H9 (cell line): ENCODE measurements at regions not wholly inside any gene's neighbourhood (a gene's known extent, or its start where the extent isn't known, plus 50 kb on each side); places are given as distances from the start of the nearest gene placed in this dataset.

Source experiments
- DNase-seq: peaks from one replicate; pipeline ENCODE4 v3.0.0-alpha.2; 2017
- H2AFZ ChIP-seq: one replicate; pipeline ENCODE4 v1.6.1; 2013; ENCODE audit warnings: mild to moderate bottlenecking, low read length, control low read depth, moderate library complexity
- H2AK5ac ChIP-seq: 2 replicates; pipeline ENCODE4 v1.6.1; 2013; ENCODE audit warnings: low read length, control low read depth, mixed read lengths; ENCODE audit not compliant: insufficient read length
- H2BK120ac ChIP-seq: one replicate; pipeline ENCODE4 v1.6.1; 2013; ENCODE audit warnings: low read depth, mild to moderate bottlenecking, low read length, control low read depth, inconsistent platforms; ENCODE audit not compliant: poor library complexity, severe bottlenecking
- H2BK12ac ChIP-seq: 2 replicates; pipeline ENCODE4 v1.6.1; 2013; ENCODE audit warnings: low read length, control low read depth, mixed read lengths, low read depth; ENCODE audit not compliant: insufficient read length
- H2BK15ac ChIP-seq: 2 replicates; pipeline ENCODE4 v1.6.1; 2013; ENCODE audit warnings: low read depth, low read length, control low read depth
- H2BK20ac ChIP-seq: one replicate; pipeline ENCODE4 v1.6.1; 2013; ENCODE audit warnings: low read depth, mild to moderate bottlenecking, low read length, control low read depth, inconsistent platforms; ENCODE audit not compliant: poor library complexity, severe bottlenecking
- H2BK5ac ChIP-seq: 2 replicates; pipeline ENCODE4 v1.6.1; 2013; ENCODE audit warnings: low read length, control low read depth, mixed read lengths; ENCODE audit not compliant: insufficient read length
- H3K14ac ChIP-seq: 2 replicates; pipeline ENCODE4 v1.6.1; 2013; ENCODE audit warnings: low read length, control low read depth; ENCODE audit not compliant: insufficient read depth
- H3K18ac ChIP-seq: 2 replicates; pipeline ENCODE4 v1.6.1; 2013; ENCODE audit warnings: low read depth, mild to moderate bottlenecking, mixed read lengths, low read length, control low read depth; ENCODE audit not compliant: insufficient read length
- H3K23ac ChIP-seq: 2 replicates; pipeline ENCODE4 v1.6.1; 2013; ENCODE audit warnings: low read length, control low read depth, mixed read lengths, low read depth; ENCODE audit not compliant: insufficient read length
- H3K23me2 ChIP-seq: 2 replicates; pipeline ENCODE4 v1.6.1; 2013; ENCODE audit warnings: low read depth, mild to moderate bottlenecking, mixed read lengths, low read length, control low read depth; ENCODE audit not compliant: insufficient read length, poor library complexity, severe bottlenecking
- H3K27ac ChIP-seq: 2 replicates; pipeline ENCODE4 v1.5.1; 2013; ENCODE audit warnings: low read length, control low read depth, mixed read lengths, low read depth; ENCODE audit not compliant: insufficient read length
- H3K27me3 ChIP-seq: 2 replicates; pipeline ENCODE4 v1.6.1; 2013; ENCODE audit warnings: low read length, control low read depth, inconsistent platforms; ENCODE audit not compliant: insufficient read depth
- H3K4ac ChIP-seq: 2 replicates; pipeline ENCODE4 v1.6.1; 2013; ENCODE audit warnings: low read depth, mild to moderate bottlenecking, control low read depth, inconsistent platforms, low read length, moderate library complexity
- H3K4me1 ChIP-seq: 2 replicates; pipeline ENCODE4 v1.6.1; 2013; ENCODE audit warnings: low read length, control low read depth, inconsistent platforms; ENCODE audit not compliant: insufficient read depth
- H3K4me2 ChIP-seq: 2 replicates; pipeline ENCODE4 v1.6.1; 2013; ENCODE audit warnings: low read length, control low read depth, mixed read lengths; ENCODE audit not compliant: insufficient read length, insufficient read depth
- H3K56ac ChIP-seq: 2 replicates; pipeline ENCODE4 v1.6.1; 2013; ENCODE audit warnings: low read depth, mild to moderate bottlenecking, mixed read lengths, low read length, control low read depth; ENCODE audit not compliant: insufficient read length
- H3K79me1 ChIP-seq: 2 replicates; pipeline ENCODE4 v1.6.1; 2013; ENCODE audit warnings: low read depth, mild to moderate bottlenecking, moderate library complexity, low read length, control low read depth, inconsistent platforms; ENCODE audit not compliant: insufficient read depth, poor library complexity, severe bottlenecking
- H3K79me2 ChIP-seq: 2 replicates; pipeline ENCODE4 v1.6.1; 2013; ENCODE audit warnings: low read length, control low read depth, inconsistent platforms; ENCODE audit not compliant: insufficient read depth
- H3K9ac ChIP-seq: 2 replicates; pipeline ENCODE4 v1.6.1; 2013; ENCODE audit warnings: low read length, control low read depth, mixed read lengths; ENCODE audit not compliant: insufficient read length; ENCODE audit errors: extremely low read depth
- H3K9me3 ChIP-seq: one replicate; pipeline ENCODE4 v1.6.1; 2013; ENCODE audit warnings: low read depth, low read length, inconsistent platforms; ENCODE audit not compliant: control insufficient read depth
- H3T11ph ChIP-seq: one replicate; pipeline ENCODE4 v1.6.1; 2013; ENCODE audit warnings: mild to moderate bottlenecking, low read length, control low read depth, inconsistent platforms
- H4K20me1 ChIP-seq: one replicate; pipeline ENCODE4 v1.6.1; 2013; ENCODE audit not compliant: control insufficient read depth, insufficient read length, insufficient read depth
- H4K5ac ChIP-seq: 2 replicates; pipeline ENCODE4 v1.6.1; 2013; ENCODE audit warnings: low read depth, mild to moderate bottlenecking, mixed read lengths, low read length, control low read depth; ENCODE audit not compliant: insufficient read length
- H4K8ac ChIP-seq: replicated peaks from 2 replicates; pipeline ENCODE4 v1.6.1; 2013; ENCODE audit warnings: low read length, control low read depth, mixed read lengths, low read depth; ENCODE audit not compliant: insufficient read length
- H4K91ac ChIP-seq: 2 replicates; pipeline ENCODE4 v1.6.1; 2013; ENCODE audit warnings: low read depth, mild to moderate bottlenecking, moderate library complexity, mixed read lengths, low read length, control low read depth; ENCODE audit not compliant: insufficient read length
- H3K27ac Mint-ChIP-seq, 3 experiments: 2 replicates in 2 of 3; 3 replicates in 1 of 3; pipeline ENCODE4 v1.8.0; 2020 to 2021; ENCODE audit warnings: mixed read lengths in 3 of 3, mild to moderate bottlenecking in 1 of 3, moderate library complexity in 1 of 3
- H3K27me3 Mint-ChIP-seq: 2 replicates; pipeline ENCODE4 v1.8.0; 2021; ENCODE audit warnings: low read depth, mild to moderate bottlenecking, moderate library complexity, mixed read lengths
- H3K36me3 Mint-ChIP-seq, 3 experiments: 2 replicates in 2 of 3; 3 replicates in 1 of 3; pipeline ENCODE4 v1.8.0; 2020 to 2021; ENCODE audit warnings: low read depth in 3 of 3, mixed read lengths in 3 of 3; ENCODE audit not compliant: insufficient read depth in 1 of 3
- H3K4me1 Mint-ChIP-seq, 2 experiments: 2 replicates each; pipeline ENCODE4 v1.8.0; 2020; ENCODE audit warnings: mixed read lengths in 2 of 2
- H3K4me3 Mint-ChIP-seq, 2 experiments: 2 replicates in 1 of 2; 3 replicates in 1 of 2; pipeline ENCODE4 v1.8.0; 2020 to 2021; ENCODE audit warnings: mild to moderate bottlenecking in 2 of 2, mixed read lengths in 2 of 2, moderate library complexity in 1 of 2
- H3K9me3 Mint-ChIP-seq, 2 experiments: 2 replicates in 1 of 2; 3 replicates in 1 of 2; pipeline ENCODE4 v1.8.0; 2020; ENCODE audit warnings: mild to moderate bottlenecking in 2 of 2, mixed read lengths in 2 of 2, moderate library complexity in 1 of 2
- CTCF ChIP-seq: fragments of 200-600 bp; sonication (generic); conservative IDR thresholded peaks from 3 replicates; pipeline ENCODE4 v1.8.0; 2021; ENCODE audit warnings: antibody characterized with exemption, mild to moderate bottlenecking
- WGBS: extraction: QIAGEN DNeasy Blood & Tissue Kit; methylation state at CpG from one replicate; pipeline ENCODE4 v1.1.7; 2013; ENCODE audit warnings: missing lambda C conversion rate, low lambda C conversion rate, mixed read lengths; ENCODE audit not compliant: insufficient read length; ENCODE audit errors: extremely low coverage; 5-methylcytosine and 5-hydroxymethylcytosine counted together

GRCh38 chr6:168741305-168741704 is 300.3 kb downstream of the SMOC2 start:
- Histone ChIP-seq H3K23ac (no peak overlapping the region), H2BK12ac (no peak overlapping the region), H3K27me3 (no peaks in the 10 kb centered on the region), H3K27ac (no peak overlapping the region), H2BK20ac (no peak overlapping the region), H3K4me2 (no peak overlapping the region), H3K9ac (no peak overlapping the region), H2AK5ac (no peak overlapping the region), H4K91ac (no peak overlapping the region), H2BK120ac (no peak overlapping the region), H2BK5ac (no peak overlapping the region), H3K18ac (no peak overlapping the region), H3K56ac (no peak overlapping the region), H4K20me1 (no peaks in the 10 kb centered on the region), H4K5ac (no peak overlapping the region), H3T11ph (no peak overlapping the region), H3K23me2 (no peaks in the 10 kb centered on the region), H3K4ac (no peak overlapping the region), H3K14ac (no peak overlapping the region), H2AFZ (no peak overlapping the region), H3K4me1 (no peaks in the 10 kb centered on the region), H4K8ac (no peak overlapping the region), H2BK15ac (no peak overlapping the region), H3K79me1 (no peaks in the 10 kb centered on the region), H3K9me3 (no peaks in the 10 kb centered on the region), H3K79me2 (no peaks in the 10 kb centered on the region)
- no peaks in the 10 kb centered on the region for H3K27me3 Mint-ChIP-seq
- no CpG with 5 or more reads among the region's 3 CpGs for WGBS
- DNase-seq: no peak
- H3K36me3 Mint-ChIP-seq: peaks cover 0 to 5% (median 0%) of the 10 kb centered on the region in 3 experiments; a peak in 2 of 7 replicates
- no peak overlapping the region for H3K27ac Mint-ChIP-seq
- peaks cover 5% of the 10 kb centered on the region in 2 experiments for H3K4me1 Mint-ChIP-seq
- H3K4me3 Mint-ChIP-seq: no peak overlapping the region
- H3K9me3 Mint-ChIP-seq: peaks cover 6 to 11% of the 10 kb centered on the region in 2 experiments
- TF ChIP-seq CTCF: no peak
